ENCODE measurements at regions not wholly inside any gene's neighbourhood (a gene's known extent, or its start where the extent isn't known, plus 50 kb on each side); places are given as distances from the start of the nearest gene placed in this dataset.

GRCh38 chr11:112537846-112538330, 277.2 kb upstream of the PLET1 start:
- Histone ChIP-seq H3K27me3 (ENCODE audit: control insufficient read depth in 1 of 2, insufficient read depth in 2 of 2, low read length in 2 of 2) (no peaks in the 10 kb centered on the region; a peak in 1 of 5 replicates), H4K20me1 (ENCODE audit: insufficient read depth, low read length) (no peaks in the 10 kb centered on the region), H2AFZ (ENCODE audit: low read length) (no peak overlapping the region), H3K9me3 (ENCODE audit: low read length) (no peaks in the 10 kb centered on the region), H3K36me3 (replicated peaks in 1 of 2; ENCODE audit: control insufficient read depth in 1 of 2, insufficient read depth in 2 of 2, low read length in 2 of 2) (no peaks in the 10 kb centered on the region), H3K79me2 (ENCODE audit: insufficient read depth, low read length) (no peaks in the 10 kb centered on the region), H3K4me2 (ENCODE audit: low read depth, low read length) (no peak overlapping the region), H3K9ac (ENCODE audit: insufficient read depth, low read depth, low read length) (no peak overlapping the region), H3K4me3 (replicated peaks in 1 of 3; ENCODE audit: insufficient read depth in 1 of 3, low read depth in 2 of 3, low read length in 3 of 3) (no peak overlapping the region), H3K27ac (ENCODE audit: extremely low read length, insufficient read depth, low read length) (no peak overlapping the region), H3K4me1 (ENCODE audit: insufficient read depth, low read length) (no peaks in the 10 kb centered on the region)
- DNase-seq (ENCODE audit: low spot score) (no peak), FAIRE-seq (no peak), ATAC-seq (no peak)
- BruUV-seq (replicated peaks) = no TSS peak
- CTCF ChIA-PET (ENCODE audit: low intra/inter-chr PET ratio, low total read pairs) = no interaction called here
- intact Hi-C loops (cut with micrococcal nuclease; ENCODE audit: unreplicated experiment) (no loop called here), in situ Hi-C loops (cut with HindIII; ENCODE audit: extremely low pct_ligation_motif_present, low pct_unique_long_range_greater_than_20kb) (no loop called here)
- POLR2A ChIA-PET = no interaction called here
- no peak for TF ChIP-seq PTBP1 (IDR thresholded peaks at IDR 0.05; ENCODE audit: low read depth, low read length, poor library complexity, severe bottlenecking)
- no peak for TF ChIP-seq CEBPG (CRISPR knock-in tag; IDR thresholded peaks at IDR 0.05)
- TF ChIP-seq SOX6 (IDR thresholded peaks at IDR 0.05) = no peak
- TF ChIP-seq SOX6 (CRISPR knock-in tag; IDR thresholded peaks at IDR 0.05) = no peak
- no peak for TF ChIP-seq KDM5B (CRISPR knock-in tag; IDR thresholded peaks at IDR 0.05; ENCODE audit: borderline replicate concordance)
- no peak for TF ChIP-seq ZSCAN21 (CRISPR knock-in tag; IDR thresholded peaks at IDR 0.05; ENCODE audit: borderline replicate concordance)
- no peak for TF ChIP-seq ZNF713 (CRISPR knock-in tag; IDR thresholded peaks at IDR 0.05)
- no peak for TF ChIP-seq HDAC2 (CRISPR knock-in tag; IDR thresholded peaks at IDR 0.05)
- TF ChIP-seq GFI1 (CRISPR knock-in tag; IDR thresholded peaks at IDR 0.05; ENCODE audit: borderline replicate concordance) = no peak
- TF ChIP-seq, protein P1, sequence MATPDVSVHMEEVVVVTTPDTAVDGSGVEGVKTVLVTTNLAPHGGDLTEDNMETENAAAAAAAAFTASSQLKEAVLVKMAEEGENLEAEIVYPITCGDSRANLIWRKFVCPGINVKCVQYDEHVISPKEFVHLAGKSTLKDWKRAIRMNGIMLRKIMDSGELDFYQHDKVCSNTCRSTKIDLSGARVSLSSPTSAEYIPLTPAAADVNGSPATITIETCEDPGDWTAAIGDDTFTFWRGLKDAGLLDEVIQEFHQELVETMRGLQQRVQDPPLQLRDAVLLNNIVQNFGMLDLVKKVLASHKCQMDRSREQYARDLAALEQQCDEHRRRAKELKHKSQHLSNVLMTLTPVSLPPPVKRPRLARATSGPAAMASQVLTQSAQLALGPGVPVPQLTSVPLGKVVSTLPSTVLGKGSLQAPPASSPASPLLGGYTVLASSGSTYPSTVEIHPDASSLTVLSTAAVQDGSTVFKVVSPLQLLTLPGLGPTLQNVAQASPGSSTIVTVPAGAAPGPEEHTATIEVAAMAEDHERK (CRISPR knock-in tag; IDR thresholded peaks at IDR 0.05; ENCODE audit: low read depth) = no peak
- TF ChIP-seq, protein P2, sequence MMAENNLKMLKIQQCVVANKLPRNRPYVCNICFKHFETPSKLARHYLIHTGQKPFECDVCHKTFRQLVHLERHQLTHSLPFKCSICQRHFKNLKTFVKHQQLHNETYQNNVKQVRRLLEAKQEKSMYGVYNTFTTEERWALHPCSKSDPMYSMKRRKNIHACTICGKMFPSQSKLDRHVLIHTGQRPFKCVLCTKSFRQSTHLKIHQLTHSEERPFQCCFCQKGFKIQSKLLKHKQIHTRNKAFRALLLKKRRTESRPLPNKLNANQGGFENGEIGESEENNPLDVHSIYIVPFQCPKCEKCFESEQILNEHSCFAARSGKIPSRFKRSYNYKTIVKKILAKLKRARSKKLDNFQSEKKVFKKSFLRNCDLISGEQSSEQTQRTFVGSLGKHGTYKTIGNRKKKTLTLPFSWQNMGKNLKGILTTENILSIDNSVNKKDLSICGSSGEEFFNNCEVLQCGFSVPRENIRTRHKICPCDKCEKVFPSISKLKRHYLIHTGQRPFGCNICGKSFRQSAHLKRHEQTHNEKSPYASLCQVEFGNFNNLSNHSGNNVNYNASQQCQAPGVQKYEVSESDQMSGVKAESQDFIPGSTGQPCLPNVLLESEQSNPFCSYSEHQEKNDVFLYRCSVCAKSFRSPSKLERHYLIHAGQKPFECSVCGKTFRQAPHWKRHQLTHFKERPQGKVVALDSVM (CRISPR knock-in tag; IDR thresholded peaks at IDR 0.05) = no peak
- no peak for TF ChIP-seq TOPORS (CRISPR knock-in tag; IDR thresholded peaks at IDR 0.05)
- no peak for TF ChIP-seq ZNF782 (CRISPR knock-in tag; IDR thresholded peaks at IDR 0.05; ENCODE audit: borderline replicate concordance)
- no peak for TF ChIP-seq NFIC (IDR thresholded peaks at IDR 0.05; ENCODE audit: low read length)

Data from HepG2 (cell line).